IMR-90 (cell line): ENCODE measurements at regions not wholly inside any gene's neighbourhood (a gene's known extent, or its start where the extent isn't known, plus 50 kb on each side); places are given as distances from the start of the nearest gene placed in this dataset.

Source experiments
- CHD1 ChIP-seq: IDR thresholded peaks from 2 replicates; pipeline ENCODE4 v1.6.1; 2012; ENCODE audit warnings: low read depth, low read length, improper control_type of control experiment
- CTCF ChIP-seq: conservative IDR thresholded peaks from 2 replicates; pipeline ENCODE4 v1.5.1; 2012; ENCODE audit warnings: mild to moderate bottlenecking, low read depth, low read length, improper control_type of control experiment
- FOS ChIP-seq: fragments of 150-350 bp; IDR thresholded peaks from 2 replicates; pipeline ENCODE4 v1.6.1; 2016; ENCODE audit warnings: low read depth, low read length
- MAZ ChIP-seq: IDR thresholded peaks from 2 replicates; pipeline ENCODE4 v1.6.1; 2012; ENCODE audit warnings: low read depth, mild to moderate bottlenecking, low read length, improper control_type of control experiment, moderate library complexity, borderline replicate concordance
- MXI1 ChIP-seq: IDR thresholded peaks from 2 replicates; pipeline ENCODE4 v1.6.1; 2012; ENCODE audit warnings: low read depth, mild to moderate bottlenecking, low read length, moderate library complexity, borderline replicate concordance
- NFE2L2 ChIP-seq: fragments of 150-350 bp; IDR thresholded peaks from 2 replicates; pipeline ENCODE4 v1.6.1; 2016; ENCODE audit warnings: low read depth, mild to moderate bottlenecking, low read length
- POLR2A ChIP-seq: IDR thresholded peaks from 2 replicates; pipeline ENCODE4 v1.6.1; 2012; ENCODE audit warnings: mild to moderate bottlenecking, low read depth, low read length
- RAD21 ChIP-seq: IDR thresholded peaks from 2 replicates; pipeline ENCODE4 v1.6.1; 2012; ENCODE audit warnings: low read length, improper control_type of control experiment

- no peak for TF ChIP-seq CTCF
- TF ChIP-seq NFE2L2 = no peak
- no peak for TF ChIP-seq POLR2A
- TF ChIP-seq CHD1 = no peak
- no peak for TF ChIP-seq RAD21
- no peak for TF ChIP-seq MAZ
- no peak for TF ChIP-seq MXI1
- TF ChIP-seq FOS = no peak
Measured at GRCh38 chr11:29317694-29318093, 699.1 kb downstream of the KCNA4 start.
